ENCODE measurements at regions not wholly inside any gene's neighbourhood (a gene's known extent, or its start where the extent isn't known, plus 50 kb on each side); places are given as distances from the start of the nearest gene placed in this dataset.
"Not testable (repeated sequence)": the region's sequence is repeated elsewhere in the genome, so short reads cannot be mapped to it uniquely, and the experiment has no call there.

DNA sequence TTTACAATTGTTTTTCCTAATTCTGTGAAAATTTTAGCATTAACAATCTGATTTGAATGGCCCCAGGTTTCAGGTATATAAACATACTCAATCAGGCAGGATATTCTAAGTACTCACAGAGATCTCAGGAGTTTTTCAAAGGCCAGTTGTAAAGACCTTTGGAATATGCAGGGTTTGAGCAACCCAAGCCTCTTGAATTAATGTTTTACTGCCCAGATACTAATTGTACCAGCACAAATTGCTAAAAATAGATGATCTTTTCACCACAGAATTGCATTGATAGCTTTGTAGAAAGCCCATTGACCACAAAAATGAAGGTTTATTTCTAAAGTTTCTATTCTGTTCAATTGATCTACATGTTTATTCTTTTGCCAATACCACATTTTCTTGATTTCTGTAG is 186.5 kb downstream of the OSTF1 start:
- no peak for DNase-seq (ENCODE audit: low read depth in 2 of 3, low spot score in 1 of 3)

DNA sequence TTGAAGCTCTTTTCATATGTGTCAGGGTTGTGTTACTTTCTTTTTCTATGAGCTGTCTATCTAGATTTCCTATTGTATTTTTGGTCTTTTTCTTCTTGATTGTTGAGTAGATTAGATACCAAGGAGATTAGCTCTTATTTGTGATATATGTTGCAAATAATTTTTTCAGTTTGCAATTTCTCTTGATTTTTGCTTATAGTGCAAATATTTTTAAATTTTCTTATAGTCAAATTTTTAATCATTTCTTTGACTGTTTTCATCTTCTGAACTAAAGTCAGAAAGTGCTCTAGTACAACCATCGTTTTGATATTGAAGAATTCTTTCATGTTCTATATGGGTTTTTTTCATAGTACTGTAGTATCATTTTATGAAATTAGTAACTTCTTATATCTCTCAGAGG is 193.7 kb downstream of the OSTF1 start:
- DNase-seq (ENCODE audit: low read depth in 2 of 3, low spot score in 1 of 3): no peak

DNA sequence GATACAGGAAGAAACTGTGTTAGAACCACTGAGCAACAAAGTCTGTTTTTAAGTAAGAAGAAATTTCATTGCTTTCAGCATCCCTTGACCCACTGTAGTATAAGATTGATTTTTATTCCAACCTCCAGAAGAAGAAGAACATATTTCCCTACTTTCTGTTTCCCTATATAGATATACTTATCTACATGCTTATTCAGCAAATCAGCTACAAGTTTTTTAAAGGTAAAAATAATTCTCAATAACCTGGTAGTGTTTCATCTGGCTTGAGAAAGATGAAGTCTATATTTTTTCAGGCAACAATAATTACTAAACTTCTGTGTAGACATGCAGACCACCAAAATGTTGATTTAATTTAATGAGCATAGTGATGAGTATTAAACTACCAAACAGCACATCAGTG is 201.0 kb downstream of the OSTF1 start:
- DNase-seq (ENCODE audit: low read depth in 2 of 3, low spot score in 1 of 3): no peak

DNA sequence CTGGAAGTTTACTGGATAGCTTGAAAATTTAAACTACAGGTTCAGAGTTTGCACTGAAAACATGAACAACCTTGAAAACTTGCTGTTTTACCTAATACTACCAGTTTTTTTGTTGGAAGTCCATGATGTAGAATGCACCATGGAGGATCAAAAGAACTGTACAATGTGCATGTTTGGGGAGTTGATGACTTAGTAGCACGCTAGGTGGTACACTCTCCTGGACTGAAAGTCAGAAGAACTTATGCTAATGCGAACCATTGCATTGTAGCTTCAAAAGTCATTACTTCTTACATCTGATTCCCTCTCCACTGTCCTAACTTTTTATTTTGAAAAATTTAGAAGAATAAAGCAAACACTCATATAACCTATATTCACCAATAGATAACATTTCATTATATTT is 211.0 kb downstream of the OSTF1 start:
- no peak for DNase-seq (ENCODE audit: low read depth in 2 of 3, low spot score in 1 of 3)

DNA sequence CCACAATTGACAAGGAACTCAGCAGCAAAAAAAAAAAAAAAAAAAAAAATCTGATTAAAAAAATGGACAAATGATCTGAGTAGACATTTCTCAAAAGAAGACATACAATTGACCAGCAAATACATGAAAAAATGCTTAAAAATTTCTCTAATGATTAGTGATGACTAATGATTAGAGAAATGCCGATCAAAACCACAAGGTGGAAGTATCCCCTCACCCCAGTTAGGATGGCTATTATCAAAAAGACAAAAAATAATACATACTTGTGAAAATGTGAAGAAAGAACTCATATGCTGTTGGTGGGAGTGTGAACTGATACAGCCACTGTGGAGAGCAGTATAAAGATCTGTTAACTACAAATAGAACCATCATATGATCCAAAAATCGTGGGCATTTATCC is 245.3 kb downstream of the OSTF1 start:
- DNase-seq (ENCODE audit: low read depth in 2 of 3, low spot score in 1 of 3): no peak

DNA sequence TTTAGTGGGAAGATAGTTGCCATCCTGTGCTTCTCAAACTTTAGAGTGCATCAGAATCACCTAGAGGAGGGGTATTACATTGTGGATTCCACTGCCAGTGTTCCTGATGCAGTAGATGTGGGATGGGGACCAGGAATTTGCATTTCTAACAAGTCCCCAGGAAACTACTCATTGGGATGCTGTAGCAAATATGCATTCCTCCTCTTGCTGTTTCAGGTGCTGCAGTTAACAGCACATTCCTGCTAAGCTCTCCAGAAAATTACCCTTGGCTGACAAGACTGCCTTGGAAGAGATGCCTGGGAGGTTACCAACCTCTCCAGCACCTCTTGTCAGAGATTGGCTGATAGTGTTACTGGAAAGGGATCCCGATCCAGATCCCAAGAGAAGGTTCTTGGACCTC is 270.5 kb downstream of the OSTF1 start:
- no peak for DNase-seq (ENCODE audit: low read depth in 2 of 3, low spot score in 1 of 3)

DNA sequence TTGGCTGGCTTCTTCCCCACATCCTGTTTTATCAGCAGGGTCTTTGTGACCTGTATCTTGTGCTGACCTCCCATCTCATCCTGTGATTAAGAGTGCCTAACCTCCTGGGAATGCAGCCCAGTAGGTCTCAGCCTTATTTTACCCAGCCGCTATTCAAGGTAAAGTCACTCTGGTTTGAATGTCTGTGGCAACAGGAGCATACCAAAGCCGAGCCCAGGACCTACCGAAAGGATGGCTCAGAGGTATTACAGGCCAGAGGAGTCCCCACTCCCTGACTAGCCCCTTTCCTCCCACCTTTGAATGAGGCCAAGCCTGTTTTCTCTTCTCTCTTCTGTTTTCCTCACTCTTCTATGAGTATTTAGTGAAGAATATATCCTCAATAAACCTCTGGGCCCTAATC is 271.3 kb downstream of the OSTF1 start:
- no peak for DNase-seq (ENCODE audit: low read depth in 2 of 3, low spot score in 1 of 3)

DNA sequence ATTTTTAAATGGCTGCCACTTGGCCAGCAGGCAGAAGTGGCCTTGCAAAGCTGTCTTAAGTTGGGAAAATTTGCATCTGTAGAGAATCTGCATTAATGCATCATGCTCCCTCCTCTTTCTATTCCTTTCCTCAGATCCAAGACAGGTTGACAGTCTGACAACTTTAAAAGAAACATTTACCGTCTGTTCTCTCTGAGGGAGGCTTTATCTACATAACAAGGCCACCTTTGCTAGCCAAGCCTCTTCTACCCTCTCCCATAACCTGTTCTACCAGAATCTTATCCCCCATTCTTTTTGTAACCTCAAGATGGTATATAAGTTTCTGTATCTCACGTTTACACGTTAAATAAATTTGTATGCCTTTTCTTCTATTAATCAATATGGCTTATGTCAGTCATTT is 271.9 kb downstream of the OSTF1 start:
- DNase-seq (ENCODE audit: low read depth in 2 of 3, low spot score in 1 of 3): no peak

DNA sequence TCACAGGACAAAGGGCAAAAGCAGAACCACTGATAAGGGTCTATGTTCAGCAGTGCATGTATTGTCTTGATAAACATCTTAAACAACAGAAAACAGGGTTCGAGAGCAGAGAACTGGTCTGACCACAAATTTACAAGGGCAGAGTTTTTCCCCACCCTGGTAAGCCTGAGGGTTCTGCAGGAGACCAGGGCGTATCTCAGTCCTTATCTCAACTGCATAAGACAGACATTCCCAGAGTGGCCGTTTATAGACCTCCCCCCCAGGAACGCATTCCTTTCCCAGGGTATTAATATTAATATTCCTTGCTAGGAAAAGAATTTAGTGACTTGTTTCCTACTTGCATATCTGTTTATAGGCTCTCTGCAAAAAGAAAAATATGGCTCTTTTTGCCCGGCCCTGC is 274.1 kb downstream of the OSTF1 start:
- not testable (repeated sequence) for DNase-seq (ENCODE audit: low read depth in 2 of 3, low spot score in 1 of 3)

DNA sequence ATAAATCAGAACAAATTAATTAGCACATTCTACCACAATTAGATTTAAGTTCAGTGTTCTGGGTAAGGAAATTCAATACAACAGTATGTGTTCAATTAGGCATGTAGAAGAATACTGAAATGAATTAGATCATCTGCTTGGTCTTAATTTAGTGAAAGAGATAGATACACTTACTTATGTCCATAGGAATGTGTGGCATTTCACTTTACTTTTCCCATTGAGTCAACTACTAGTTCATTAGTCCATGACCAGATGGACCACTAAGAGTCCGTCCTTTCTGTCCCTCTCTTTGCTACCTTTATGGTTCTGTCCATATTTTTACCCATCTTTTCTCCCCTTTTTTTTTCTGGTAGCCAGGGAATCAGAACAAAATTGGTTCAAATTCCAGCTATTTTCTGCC is 276.9 kb downstream of the OSTF1 start:
- DNase-seq (ENCODE audit: low read depth in 2 of 3, low spot score in 1 of 3): no peak

DNA sequence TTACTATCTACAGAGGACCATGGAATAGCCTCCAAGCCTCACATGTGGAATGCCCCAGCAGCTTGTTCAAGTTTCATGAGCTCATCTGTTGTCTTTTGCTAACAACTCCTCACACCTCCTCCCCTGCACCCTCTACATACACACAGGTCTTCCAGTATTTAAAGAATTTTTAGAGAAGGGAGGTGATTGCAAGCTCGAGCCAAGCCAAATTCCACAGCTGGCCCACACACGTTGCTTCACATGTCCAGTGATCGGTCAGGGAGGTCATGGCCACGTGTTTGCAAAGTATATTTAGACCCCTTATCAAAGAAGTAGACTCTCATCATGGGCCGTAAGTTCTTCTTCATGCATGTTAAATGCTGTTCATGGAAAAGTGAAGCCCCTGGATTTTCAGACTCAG is 281.7 kb downstream of the OSTF1 start:
- DNase-seq (ENCODE audit: low read depth in 2 of 3, low spot score in 1 of 3): no peak

DNA sequence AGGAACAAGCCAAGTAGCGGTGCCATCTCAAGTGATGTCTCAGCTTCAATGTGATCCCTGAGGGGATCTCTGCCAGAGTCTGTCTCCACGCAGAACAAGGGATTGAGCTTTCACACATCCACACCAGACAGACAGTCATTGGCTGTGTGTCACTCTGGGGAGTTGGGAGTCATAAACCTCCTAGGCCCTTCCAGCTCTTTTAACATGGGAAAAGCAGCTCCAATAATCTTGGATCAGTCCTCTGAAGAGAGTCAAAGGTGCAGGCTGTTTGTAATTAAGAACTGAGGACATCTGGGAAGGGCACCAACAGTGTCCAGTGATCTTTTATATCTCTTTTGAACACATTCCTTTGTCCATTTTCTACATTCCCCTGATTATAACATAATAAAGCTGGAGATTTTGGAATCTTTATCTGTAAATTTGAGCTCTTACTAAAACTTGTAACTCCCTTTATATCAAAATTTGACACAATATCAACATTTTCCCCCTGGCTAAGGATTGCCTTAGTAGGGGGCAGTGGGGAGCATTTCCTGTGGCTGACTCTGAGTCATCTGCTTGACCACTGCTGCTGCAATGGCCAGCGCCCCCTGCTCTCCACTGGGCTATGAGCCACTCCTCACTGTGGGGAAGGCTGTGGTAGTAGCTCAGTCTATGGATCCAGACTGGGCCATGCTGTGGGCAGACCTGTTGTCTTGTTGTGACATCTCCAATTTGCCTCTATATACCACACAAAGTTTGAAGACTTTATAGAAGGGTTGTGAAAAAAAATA is 284.4 kb downstream of the OSTF1 start:
- no peak for DNase-seq (ENCODE audit: low read depth in 2 of 3, low spot score in 1 of 3)

DNA sequence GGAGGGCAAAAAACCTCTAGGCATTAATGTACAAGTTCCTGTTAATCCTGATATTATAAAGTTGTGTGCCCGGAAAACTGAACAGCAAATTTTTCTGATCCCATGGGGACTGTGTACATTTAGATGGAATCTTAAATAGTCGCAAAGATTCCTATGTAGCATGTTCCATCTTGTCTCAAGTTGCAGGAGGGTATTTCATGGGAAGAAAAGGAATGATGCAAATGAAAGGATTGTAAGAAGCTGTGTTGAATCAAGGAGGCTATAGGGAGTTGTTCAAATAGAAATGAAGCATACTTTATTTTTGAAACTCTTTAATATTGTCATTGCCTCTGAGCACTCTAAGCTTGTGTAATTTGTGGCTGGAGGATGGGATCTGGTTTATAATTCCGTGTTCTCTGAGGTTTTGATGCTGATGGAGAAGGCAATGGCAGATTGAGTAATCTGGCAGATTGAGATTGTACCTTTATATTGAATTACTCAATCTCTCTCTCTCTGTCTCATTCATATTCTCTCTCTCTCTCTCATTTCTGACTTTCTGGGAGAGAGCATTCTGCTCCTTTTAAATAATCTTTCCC is 288.5 kb downstream of the OSTF1 start:
- no peak for DNase-seq (ENCODE audit: low read depth in 2 of 3, low spot score in 1 of 3)

DNA sequence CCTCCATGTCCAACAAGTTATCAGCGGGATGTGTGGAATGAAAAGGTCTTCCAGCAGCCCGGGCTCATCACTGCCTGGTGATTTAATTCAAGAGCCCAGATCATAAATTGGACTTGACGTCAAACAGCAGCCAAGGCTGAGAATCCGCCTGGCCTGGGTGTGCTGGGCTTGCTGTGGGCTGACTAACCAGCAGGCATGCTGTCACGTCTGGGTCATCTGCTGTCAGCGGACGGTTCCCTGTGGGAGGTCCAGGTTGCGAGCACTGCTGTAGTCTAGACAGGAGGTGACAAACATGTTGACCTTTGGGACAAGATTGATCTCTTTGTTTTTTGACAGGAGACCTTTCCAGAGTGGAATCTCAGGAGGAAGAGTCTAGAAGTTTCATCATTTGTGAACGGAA is 289.7 kb downstream of the OSTF1 start:
- DNase-seq (ENCODE audit: low read depth in 2 of 3, low spot score in 1 of 3): no peak

DNA sequence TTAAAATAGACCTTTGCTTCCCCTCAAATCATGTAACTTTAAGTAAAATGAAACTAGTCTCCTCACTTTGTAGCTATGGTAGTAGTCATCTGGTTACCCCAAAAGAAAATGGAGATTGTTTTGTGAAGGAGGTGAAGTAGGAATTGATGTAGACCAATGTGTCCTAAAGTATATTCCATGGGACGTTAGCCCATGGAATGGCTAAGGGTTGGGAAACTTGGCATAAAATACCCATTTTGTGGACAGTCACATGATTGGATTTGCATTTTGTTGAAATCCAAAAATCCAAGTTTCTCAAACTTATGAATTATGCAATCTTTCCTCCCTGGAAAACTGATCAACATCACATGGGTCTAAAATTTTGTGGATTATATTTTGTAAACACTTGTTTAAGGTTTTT is 290.6 kb downstream of the OSTF1 start:
- DNase-seq (ENCODE audit: low read depth in 2 of 3, low spot score in 1 of 3): no peak

DNA sequence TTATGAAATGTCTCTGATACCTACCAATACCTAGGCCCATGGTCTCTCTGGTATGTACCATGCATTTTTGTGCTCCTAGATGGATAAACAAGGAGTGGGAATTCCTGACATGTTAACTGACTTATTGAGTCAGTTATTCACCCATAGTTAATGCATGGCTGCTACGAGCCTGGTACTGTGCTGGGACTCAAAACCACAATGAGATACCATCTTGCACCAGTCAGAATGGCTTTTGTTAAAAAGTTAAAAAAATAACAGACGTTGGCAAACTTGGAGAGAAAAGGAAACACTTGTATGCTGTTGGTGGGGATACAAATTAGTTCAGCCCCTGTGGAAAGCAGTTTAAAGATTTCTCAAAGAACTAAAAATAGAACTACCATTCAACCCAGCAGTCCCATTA is 293.8 kb downstream of the OSTF1 start:
- DNase-seq (ENCODE audit: low read depth in 2 of 3, low spot score in 1 of 3): no peak

DNA sequence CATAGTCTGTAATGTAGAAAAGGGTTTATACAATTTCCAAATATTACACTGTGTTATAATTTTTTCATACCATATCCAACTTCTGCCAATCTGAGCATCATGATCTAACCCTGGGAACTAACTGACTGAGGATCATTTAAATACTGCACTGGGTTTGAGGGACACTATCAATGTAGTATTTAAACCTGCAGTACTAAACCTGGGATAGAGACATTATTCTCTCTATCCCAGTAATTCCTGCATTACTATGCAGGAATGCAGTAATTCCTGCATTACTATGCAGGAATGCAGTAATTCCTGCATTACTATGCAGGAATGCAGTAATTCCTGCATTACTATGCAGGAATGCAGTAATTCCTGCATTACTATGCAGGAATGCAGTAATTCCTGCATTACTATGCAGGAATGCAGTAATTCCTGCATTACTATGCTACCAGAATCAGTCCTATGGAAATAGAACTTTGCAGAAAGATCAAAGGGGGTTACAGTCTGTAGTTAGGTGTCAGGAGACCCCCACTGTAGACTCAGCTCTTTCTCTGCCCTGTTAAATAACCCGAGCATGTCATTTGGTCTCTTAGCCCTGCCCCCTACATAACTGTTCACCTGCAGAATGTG is 295.2 kb downstream of the OSTF1 start:
- DNase-seq (ENCODE audit: low read depth in 2 of 3, low spot score in 1 of 3): not testable (repeated sequence)

DNA sequence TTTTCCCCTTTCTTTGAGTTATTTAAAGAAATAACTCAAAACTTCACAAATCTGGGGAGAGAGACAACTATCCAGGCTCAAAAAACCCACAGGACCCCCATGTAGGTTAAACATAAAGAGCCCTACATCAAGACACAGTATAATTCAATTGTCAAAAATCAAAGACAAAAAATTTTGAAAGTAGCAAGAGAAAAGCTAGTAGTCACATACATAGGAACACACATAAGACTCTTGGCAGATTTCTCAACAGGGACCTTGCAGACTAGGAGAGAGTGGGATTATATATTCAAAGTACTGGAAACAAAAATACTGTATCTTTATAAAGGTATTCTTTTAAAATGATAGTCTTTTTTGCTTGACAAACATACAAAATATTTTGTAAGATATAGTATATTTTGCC is 296.9 kb downstream of the OSTF1 start:
- no peak for DNase-seq (ENCODE audit: low read depth in 2 of 3, low spot score in 1 of 3)

DNA sequence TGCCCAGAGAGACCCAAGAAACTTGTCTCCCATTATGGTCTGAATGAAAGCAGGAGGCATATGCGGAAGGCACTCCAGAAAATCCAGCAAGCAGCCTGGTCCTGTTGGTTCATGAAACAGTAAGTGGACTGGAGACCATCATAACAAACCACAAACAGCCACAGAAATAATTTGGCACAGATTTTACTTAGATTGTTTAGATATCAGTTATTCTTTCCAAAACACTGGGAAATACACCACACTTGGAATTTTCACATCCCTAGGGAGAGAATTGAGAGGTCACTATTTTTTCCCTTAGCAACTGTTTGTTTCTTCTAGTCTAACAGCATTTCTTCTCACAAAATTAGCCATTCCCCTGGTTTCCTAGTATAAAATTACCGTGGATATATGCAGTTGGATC is 300.8 kb downstream of the OSTF1 start:
- no peak for DNase-seq (ENCODE audit: low read depth in 2 of 3, low spot score in 1 of 3)

DNA sequence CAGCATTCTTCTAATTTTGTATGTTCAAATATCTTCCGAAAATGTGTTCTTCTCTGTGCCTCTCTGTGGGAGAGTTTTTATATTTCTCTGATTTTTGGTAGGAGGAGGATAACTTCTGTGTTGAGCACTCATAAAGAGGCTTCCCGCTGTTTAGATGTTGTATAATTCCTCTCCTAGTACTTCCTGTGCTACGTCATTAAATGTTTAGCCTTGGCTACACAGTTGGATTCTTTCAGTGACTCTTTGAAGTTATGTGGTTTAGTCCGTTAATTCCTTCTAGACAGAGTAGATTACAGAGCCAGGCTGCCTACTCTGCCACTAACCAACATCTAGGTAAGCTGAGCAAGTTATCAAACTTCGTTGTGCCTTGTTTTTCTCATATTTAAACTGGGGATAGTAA is 302.6 kb downstream of the OSTF1 start:
- DNase-seq (ENCODE audit: low read depth in 2 of 3, low spot score in 1 of 3): no peak

DNA sequence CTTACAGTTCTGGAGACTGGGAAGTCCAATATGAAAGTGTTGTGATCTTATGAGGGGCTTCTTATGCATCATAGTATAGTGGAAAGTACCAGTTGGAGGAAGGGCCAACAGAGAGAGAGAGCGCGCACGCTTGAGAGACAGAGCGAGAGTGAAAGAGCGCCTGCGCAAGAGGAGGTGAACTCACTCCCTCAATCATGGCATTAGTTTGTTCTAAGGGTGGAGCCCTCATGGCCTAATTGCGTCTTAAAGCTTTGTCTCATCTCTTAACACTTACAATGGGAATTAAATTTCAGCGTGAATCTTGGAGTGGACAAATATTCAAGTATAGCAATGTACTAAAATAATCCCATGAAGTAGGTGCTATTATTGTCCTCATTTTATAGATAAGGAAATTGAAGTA is 303.2 kb downstream of the OSTF1 start:
- DNase-seq (ENCODE audit: low read depth in 2 of 3, low spot score in 1 of 3): no peak

DNA sequence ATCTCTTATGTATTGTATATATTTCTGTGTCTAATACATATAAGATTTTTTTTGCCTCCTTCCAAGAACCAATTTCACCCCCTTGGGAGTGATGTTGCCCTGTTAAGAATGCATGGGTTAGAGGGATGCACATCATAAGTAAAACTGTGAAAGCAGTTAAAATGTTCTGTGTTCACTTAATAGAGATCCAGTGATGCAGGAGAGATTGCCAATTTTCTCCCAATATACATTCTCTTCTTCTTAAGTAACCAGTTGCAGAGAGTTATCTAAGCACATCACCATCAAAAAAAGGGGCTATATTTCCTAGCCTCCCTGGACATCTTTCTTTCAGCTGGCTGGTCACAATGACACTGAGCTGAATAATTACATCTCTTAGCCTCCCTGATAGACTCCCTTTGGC is 307.0 kb downstream of the OSTF1 start:
- DNase-seq (ENCODE audit: low read depth in 2 of 3, low spot score in 1 of 3): no peak

DNA sequence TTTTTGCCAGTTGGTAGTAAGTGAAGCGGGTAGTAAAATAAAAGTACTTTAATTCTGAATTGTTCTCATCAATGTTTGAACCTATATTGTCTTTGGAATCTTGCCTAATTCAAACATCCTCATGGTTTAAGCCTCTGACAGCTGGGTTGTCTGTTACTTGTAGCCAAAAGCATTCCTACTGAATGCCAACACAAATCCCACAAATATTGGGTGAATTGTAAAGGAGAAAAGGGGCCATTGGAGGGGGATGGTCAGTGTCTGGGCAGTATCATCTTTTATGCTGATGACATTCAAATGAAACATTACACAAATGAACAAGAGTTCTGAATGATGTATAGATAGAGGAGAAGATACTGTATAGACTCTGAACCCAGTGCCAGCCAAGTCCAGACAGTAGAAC is 309.5 kb downstream of the OSTF1 start:
- DNase-seq (ENCODE audit: low read depth in 2 of 3, low spot score in 1 of 3): no peak

Measured in stimulated activated CD4-positive, alpha-beta T cell treated with anti-CD3 and anti-CD28 coated beads, Interleukin-12 subunit alpha, Interleukin-12 subunit beta, amount 100 ng/mL, for 48 hours (primary cell).